Heart left ventricle (tissue), 16 donors: ENCODE measurements at regions not wholly inside any gene's neighbourhood (a gene's known extent, or its start where the extent isn't known, plus 50 kb on each side); places are given as distances from the start of the nearest gene placed in this dataset.

Experiments
- ATAC-seq, 4 donors: fragments of 200-7000 bp; cut with Tn5 transposase; one replicate each; pipeline ENCODE4 v1.9.1; 2020 to 2022; ENCODE audit warnings: moderate library complexity in 4 of 4, mild to moderate bottlenecking in 3 of 4, moderate number of reproducible peaks in 1 of 4
- DNase-seq, 5 donors: peaks; one replicate each; pipeline ENCODE4 v3.0.0-alpha.2; 2020
- H3K27ac ChIP-seq, 12 donors: fragments of 200-600 bp; sonication (generic) in 4 of 12; one replicate each; pipeline versions ENCODE4 v1.5.0 to v1.8.0; 2016 to 2022; ENCODE audit warnings: mild to moderate bottlenecking in 2 of 12
- H3K27me3 ChIP-seq, 9 donors: fragments of 200-600 bp; sonication (generic) in 2 of 9; one replicate each; pipeline versions ENCODE4 v1.5.1 to v1.8.0; 2016 to 2022; ENCODE audit warnings: mild to moderate bottlenecking in 3 of 9
- H3K36me3 ChIP-seq, 9 donors: fragments of 200-600 bp; sonication (generic) in 2 of 9; one replicate each; pipeline versions ENCODE4 v1.5.0 to v1.8.0; 2018 to 2022; ENCODE audit warnings: mild to moderate bottlenecking in 2 of 9
- H3K4me1 ChIP-seq, 12 donors: fragments of 200-600 bp; sonication (generic) in 4 of 12; one replicate each; pipeline versions ENCODE4 v1.5.0 to v1.8.0; 2016 to 2022; ENCODE audit warnings: mild to moderate bottlenecking in 3 of 12
- H3K4me3 ChIP-seq, 12 donors: fragments of 200-600 bp; sonication (generic) in 4 of 12; one replicate each; pipeline versions ENCODE4 v1.5.0 to v1.8.0; 2017 to 2022; ENCODE audit warnings: mild to moderate bottlenecking in 9 of 12, moderate library complexity in 4 of 12
- H3K9me3 ChIP-seq, 12 donors: fragments of 200-600 bp; sonication (generic) in 4 of 12; one replicate each; pipeline versions ENCODE4 v1.5.0 to v1.8.0; 2016 to 2022; ENCODE audit warnings: mild to moderate bottlenecking in 1 of 12
- POLR2A ChIP-seq, 2 donors: fragments of 450-650 bp; IDR thresholded peaks; one replicate each; pipeline ENCODE4 v1.6.1; 2017; ENCODE audit warnings: antibody characterized with exemption in 2 of 2, mild to moderate bottlenecking in 2 of 2, moderate library complexity in 2 of 2
- WGBS, 4 donors: extraction: QIAGEN DNeasy Blood & Tissue Kit in 2 of 4; methylation state at CpG; one replicate each; pipeline versions ENCODE4 v1.1.5 to v1.1.7; 2013 to 2018; 5-methylcytosine and 5-hydroxymethylcytosine counted together
- intact Hi-C, 10 donors: fragments of 100-400 bp; cut with DNase I; formaldehyde crosslinking; loops; one replicate each; pipeline versions ENCODE4 v1.11.1 to v1.14.2; 2022
- TF ChIP-seq, protein P1 (sequence below), 12 donors: fragments of 200-600 bp; sonication (generic) in 4 of 12; IDR thresholded peaks; one replicate each; pipeline versions ENCODE4 v1.5.0 to v1.8.0; 2018 to 2022; ENCODE audit warnings: antibody characterized with exemption in 12 of 12, mild to moderate bottlenecking in 5 of 12
- donor health status: ischemic (EF 13 %, LVEDD 7.1; RV severe dilation, severe dysfunction).
- donor health status: healthy with polysubstance abuse.
- donor health status: DM: no; HTN: yes; CAD: no.
- donor health status: DM: no; HTN: no; CAD: no.
- donor health status: ischemic (EF 25% LVEDD 6.9; RV normal size, moderate dysfunction).
- donor health status: ischemic (EF 25% LVEDD 5.7; RV mildly dilated, moderate dysfunction).
- donor health status: healthy.
- donor health status: DM: yes; HTN: yes; CAD: no.
- donor health status: ischemic (EF 35%, LVEDD 5.7; RV mildly dilated, moderate dysfunction).
- donor health status: nonischemic (EF 11% LVEDD 7.7; RV severe dilation, severe dysfunction).
- donor health status: DM: yes; HTN: yes; CAD: no.
- donor health status: PGD.
- donor health status: ischemic (EF 29% LVEDD 5.4; RV normal size, mild dysfunction).
- donor health status: nonischemic (EF 23%, LVEDD 6.1; RV moderate dilation, normal function).

DNA sequence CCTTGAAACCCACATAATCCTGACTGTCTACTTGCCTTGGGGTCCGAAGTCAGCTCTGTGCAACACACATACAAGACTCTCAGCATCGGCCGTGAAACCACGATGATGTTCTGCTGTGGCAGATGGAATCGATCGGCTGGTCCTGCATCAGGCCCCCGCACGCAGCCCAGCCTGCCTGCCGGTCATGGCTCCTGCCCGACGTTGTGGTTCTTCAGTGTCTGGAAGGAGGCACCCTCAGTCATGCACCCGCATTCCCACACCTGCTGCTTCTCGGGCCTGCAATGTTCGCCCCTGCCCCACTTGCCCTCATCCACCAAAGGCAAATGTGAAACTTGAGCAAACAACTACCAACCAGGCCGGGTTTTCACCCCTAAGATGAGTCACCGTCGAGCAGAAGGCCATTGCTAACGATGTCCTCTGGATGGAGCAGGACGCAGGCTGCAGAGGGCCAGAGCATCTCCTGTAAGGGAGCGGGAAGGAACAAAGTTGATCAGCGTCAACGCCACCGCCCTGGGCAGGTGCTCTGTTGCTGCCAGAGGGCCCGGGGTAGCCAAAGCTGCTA lies 128.9 kb upstream of the PDE10A start:
- H3K4me1 ChIP-seq = no peaks in the 10 kb centered on the region
- intact Hi-C loops = no loop called here
- no peaks in the 10 kb centered on the region for H3K27me3 ChIP-seq
- no peaks in the 10 kb centered on the region for H3K9me3 ChIP-seq
- WGBS, 4 donors = 94 to 97% (median 97%) methylated on average over 21 to 24 of the region's 24 CpGs
- no peak overlapping the region for H3K4me3 ChIP-seq
- H3K36me3 ChIP-seq = no peaks in the 10 kb centered on the region
- no peak overlapping the region for H3K27ac ChIP-seq
- no peak for ATAC-seq
- DNase-seq = no peak
- TF ChIP-seq, protein P1, sequence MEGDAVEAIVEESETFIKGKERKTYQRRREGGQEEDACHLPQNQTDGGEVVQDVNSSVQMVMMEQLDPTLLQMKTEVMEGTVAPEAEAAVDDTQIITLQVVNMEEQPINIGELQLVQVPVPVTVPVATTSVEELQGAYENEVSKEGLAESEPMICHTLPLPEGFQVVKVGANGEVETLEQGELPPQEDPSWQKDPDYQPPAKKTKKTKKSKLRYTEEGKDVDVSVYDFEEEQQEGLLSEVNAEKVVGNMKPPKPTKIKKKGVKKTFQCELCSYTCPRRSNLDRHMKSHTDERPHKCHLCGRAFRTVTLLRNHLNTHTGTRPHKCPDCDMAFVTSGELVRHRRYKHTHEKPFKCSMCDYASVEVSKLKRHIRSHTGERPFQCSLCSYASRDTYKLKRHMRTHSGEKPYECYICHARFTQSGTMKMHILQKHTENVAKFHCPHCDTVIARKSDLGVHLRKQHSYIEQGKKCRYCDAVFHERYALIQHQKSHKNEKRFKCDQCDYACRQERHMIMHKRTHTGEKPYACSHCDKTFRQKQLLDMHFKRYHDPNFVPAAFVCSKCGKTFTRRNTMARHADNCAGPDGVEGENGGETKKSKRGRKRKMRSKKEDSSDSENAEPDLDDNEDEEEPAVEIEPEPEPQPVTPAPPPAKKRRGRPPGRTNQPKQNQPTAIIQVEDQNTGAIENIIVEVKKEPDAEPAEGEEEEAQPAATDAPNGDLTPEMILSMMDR (IDR thresholded peaks at IDR 0.05) = no peak
- no peak for TF ChIP-seq POLR2A (IDR thresholded peaks at IDR 0.05)

DNA sequence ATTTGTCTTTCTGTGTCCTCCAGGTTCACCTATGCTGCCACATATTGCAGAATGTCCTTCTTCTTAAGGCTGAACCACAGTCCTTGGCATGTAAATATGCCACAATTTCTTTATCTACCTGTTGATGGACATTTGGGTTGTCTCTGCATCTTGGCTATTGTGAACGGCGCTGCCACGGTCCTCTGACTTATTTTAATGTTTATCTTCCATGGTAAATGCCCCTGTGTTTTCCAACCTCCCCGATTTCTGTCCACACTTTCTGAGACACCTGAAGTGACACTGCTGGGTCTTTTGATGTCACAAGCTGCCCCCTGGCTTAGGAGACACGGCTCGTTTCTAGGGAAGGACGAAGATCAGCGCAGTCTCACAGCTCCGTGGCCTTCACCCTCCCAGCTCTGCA lies 128.3 kb upstream of the PDE10A start:
- no peaks in the 10 kb centered on the region for H3K9me3 ChIP-seq
- intact Hi-C loops = no loop called here
- no peak overlapping the region for H3K4me3 ChIP-seq
- H3K4me1 ChIP-seq = no peaks in the 10 kb centered on the region
- H3K27ac ChIP-seq = no peak overlapping the region
- DNase-seq = no peak
- 84 to 94% (median 89%) methylated on average over 9 of the region's 9 CpGs for whole genome bisulfite sequencing, 4 donors
- no peaks in the 10 kb centered on the region for H3K27me3 ChIP-seq
- TF ChIP-seq POLR2A (IDR thresholded peaks at IDR 0.05) = no peak
- TF ChIP-seq, protein P1 (IDR thresholded peaks at IDR 0.05) = no peak
- H3K36me3 ChIP-seq = no peaks in the 10 kb centered on the region
- ATAC-seq = no peak

DNA sequence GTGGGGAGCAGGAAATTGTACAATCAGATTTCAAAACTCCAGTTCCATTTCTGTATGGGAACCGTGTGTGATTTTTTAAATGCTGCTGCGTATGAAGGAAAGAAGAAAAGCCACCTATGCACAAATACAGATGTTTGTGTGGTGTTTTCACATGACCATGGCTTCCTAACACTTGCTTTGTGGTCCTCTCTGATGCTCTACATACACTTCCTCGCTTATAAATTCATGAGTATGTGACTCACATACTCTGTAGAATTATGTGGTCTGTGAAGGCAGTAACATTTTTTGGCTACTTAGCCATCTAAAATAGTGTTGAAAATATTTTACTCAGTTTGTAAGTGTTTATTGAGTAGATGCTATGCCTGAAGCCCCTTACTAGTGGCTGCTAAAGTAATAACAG lies 119.8 kb upstream of the PDE10A start:
- 75 to 83% (median 77%) methylated on average over 3 of the region's 3 CpGs for WGBS, 4 donors
- Histone ChIP-seq H3K4me3 (no peak overlapping the region), H3K36me3 (no peaks in the 10 kb centered on the region), H3K4me1 (no peaks in the 10 kb centered on the region), H3K27ac (no peak overlapping the region), H3K9me3 (no peaks in the 10 kb centered on the region), H3K27me3 (no peaks in the 10 kb centered on the region)
- ATAC-seq = no peak
- no peak for TF ChIP-seq POLR2A (IDR thresholded peaks at IDR 0.05)
- TF ChIP-seq, protein P1 (IDR thresholded peaks at IDR 0.05) = no peak
- intact Hi-C loops = no loop called here
- DNase-seq = no peak

DNA sequence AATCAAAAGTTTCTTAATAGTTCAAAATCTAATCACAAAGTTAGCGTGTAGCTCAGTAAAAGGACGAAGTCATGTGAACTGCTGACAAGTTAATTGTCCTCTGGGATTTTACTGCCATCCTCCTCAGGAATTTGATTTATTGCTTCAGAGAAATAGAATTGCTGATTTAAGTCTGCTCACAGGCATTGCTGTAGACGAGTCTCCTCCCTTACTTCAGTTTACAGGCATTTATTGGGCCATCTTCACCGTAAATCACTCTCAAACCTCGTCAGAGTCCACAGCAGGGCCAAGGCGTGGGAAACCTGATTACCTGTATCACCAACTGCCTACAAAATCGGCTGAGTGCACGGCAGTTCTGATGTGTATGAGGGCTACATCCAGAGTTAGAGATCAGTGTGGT lies 119.1 kb upstream of the PDE10A start:
- ATAC-seq = no peak
- 87 to 90% (median 89%) methylated on average over 8 of the region's 8 CpGs for WGBS, 4 donors
- intact Hi-C loops = no loop called here

More for the DNA sequence above, 119.1 kb upstream of the PDE10A start:
- Histone ChIP-seq H3K4me3 (no peak overlapping the region), H3K27ac (no peak overlapping the region), H3K27me3 (no peaks in the 10 kb centered on the region), H3K36me3 (no peaks in the 10 kb centered on the region), H3K4me1 (no peaks in the 10 kb centered on the region), H3K9me3 (no peaks in the 10 kb centered on the region)
- no peak for DNase-seq
- TF ChIP-seq POLR2A (IDR thresholded peaks at IDR 0.05) = no peak
- TF ChIP-seq, protein P1 (IDR thresholded peaks at IDR 0.05) = no peak
